Hematopoietic multipotent progenitor cell treated with erythropoietin and hydrocortisone succinate and interleukin-3 and kit ligand, for 15 days (in vitro differentiated cells): ENCODE measurements at regions not wholly inside any gene's neighbourhood (a gene's known extent, or its start where the extent isn't known, plus 50 kb on each side); places are given as distances from the start of the nearest gene placed in this dataset.

Experiments used
- DNase-seq: peaks from one replicate; pipeline ENCODE4 v3.0.0-alpha.2; 2015; ENCODE audit warnings: low spot score

DNA sequence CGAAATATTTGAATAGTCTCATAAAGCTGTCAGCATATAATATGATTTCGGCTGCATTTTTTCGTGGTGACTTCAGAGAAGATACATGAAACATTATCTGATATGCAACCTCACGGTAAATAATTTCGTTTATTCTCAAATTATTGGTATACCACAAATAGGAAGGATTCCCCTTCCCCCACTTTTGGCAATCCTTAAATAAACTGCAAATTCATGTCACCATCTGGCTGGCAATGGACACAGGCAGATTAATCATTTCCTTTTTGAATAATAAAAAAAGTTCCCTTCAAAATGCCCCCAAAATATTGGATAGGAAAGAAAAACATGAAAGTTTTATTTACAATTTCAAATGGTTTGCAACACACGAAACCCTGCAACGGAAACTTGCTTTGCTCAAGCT is 234.5 kb upstream of the MEOX2 start:
- no peak for DNase-seq

DNA sequence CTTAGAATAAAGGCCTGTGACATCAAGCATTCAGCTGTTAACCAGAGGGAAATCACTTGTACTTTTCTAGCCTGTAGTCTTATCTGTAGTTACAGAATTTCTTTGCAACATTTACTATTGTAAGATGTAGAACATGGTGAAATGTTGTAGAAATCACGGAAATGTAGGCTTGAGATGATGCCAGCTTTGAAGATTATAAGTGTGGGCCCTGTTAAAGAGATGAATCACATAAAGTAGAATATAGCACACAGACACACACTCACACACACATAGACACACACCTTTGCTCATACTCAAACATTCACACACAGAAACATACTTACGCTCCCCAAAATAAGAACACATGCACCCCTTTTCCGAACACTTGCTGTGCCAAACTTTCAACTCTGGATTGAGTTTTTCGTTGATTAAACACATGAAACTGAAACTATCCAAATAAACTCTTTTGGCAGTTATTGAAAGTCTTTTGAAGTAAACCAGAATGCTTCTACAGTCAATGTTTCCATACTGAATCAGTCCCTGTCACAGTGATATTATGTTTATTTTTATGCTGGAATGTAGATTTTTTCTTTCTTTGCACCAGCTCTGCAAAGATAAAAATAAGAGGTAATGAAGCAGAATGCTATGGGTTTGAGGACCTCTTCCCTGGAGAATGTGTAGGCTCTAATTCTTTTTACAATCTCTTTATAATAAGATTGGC is 230.3 kb upstream of the MEOX2 start:
- no peak for DNase-seq

DNA sequence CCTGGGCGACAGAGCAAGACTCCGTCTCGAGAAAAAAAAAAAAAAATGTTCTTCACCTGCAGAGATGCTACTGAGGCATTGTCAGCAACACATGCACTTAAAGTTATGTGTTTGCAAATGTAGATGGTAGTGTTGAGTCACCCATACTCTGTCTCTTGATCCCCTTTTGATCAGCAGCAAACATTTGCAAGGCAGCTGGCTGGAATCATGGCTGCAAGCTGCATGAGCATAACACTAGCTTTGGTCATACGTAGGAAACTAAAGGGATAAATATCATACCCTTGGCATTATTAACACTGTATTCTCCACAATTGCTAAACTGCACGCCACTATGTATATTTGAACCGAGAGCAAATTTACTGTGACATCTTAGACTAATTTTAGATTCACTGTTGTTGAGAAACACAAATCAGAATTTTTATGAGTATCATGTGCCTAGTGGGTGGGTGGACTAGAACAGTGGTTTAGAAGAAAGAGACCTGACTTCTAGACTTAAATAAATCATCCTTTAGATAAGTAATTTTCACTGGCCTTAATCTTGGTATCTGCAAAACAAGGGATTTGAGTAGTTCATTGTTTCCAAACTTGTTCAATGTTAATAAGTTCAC is 229.3 kb upstream of the MEOX2 start:
- no peak for DNase-seq

DNA sequence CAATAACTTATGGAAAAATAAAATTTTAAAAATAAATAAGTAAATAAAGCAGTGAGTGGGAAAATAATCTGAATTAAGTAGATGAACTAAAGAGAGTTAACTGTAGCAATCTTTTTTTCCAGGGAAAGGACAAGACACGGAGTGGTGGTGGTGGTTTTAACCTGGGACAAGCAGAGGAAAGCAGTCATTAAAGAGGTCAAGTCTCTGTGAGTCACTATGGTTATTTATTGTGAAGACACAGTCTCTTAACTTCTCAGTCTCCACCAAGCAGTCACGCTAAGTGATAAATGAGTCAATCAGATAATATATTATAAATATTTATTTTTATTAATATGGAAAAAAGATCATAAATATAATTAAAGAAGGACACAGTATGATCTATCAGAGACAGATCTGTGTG is 228.1 kb upstream of the MEOX2 start:
- no peak for DNase-seq

DNA sequence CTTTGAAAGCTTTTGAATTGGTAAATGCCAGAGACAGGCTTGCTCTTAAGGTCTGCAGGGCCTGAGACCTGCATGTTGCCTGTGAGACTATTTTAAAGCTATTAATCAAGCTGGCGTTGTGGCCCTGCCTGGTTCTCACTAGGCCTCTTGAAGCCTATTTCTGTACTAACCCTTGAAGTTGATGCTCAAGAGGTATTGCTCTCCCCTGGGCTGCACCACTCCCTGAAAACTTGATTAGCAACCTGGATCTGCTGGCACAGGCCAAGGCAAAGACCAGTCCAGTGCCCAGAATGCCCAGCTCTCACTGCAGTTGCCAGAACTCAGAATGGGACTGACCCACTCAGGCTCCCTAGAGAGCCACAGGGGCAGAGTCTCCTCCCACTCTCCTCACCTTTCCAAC is 220.0 kb upstream of the MEOX2 start:
- no peak for DNase-seq

DNA sequence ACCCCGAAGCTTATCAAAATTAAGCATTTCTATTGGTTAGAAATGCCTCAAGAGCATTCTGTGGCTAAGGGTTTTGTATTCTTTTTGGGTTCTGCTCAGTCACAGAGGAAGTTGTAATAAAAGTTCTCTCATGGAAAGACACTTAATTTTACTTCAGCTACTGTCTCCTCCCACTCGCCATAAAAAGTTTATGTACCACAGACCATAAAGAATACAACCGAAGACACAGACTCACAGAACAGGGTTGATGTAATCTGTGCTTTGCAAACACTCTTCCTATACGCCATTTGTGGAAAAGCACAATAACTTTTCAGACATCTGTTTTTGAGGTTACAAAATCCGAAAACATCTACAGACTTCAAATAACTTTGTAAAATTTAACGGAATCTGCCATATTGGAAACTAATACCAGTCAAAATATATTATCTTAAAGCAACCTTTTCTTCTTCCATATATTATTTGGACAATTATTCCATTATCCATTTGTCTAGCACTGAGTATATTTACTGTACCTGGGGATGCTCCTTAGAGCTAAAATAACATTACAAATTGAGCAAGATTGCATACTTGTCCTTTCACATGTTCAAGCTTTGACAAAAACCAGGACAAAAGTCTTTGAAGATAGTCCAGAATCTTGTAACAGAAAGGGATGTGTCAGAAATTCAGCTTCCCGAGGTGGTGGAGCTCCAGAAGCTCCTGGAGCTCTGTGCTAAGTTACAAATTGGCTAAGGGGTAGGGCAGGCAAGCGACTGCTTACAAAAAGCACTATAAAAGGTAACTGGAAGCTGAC is 219.0 kb upstream of the MEOX2 start:
- DNase-seq = no peak

DNA sequence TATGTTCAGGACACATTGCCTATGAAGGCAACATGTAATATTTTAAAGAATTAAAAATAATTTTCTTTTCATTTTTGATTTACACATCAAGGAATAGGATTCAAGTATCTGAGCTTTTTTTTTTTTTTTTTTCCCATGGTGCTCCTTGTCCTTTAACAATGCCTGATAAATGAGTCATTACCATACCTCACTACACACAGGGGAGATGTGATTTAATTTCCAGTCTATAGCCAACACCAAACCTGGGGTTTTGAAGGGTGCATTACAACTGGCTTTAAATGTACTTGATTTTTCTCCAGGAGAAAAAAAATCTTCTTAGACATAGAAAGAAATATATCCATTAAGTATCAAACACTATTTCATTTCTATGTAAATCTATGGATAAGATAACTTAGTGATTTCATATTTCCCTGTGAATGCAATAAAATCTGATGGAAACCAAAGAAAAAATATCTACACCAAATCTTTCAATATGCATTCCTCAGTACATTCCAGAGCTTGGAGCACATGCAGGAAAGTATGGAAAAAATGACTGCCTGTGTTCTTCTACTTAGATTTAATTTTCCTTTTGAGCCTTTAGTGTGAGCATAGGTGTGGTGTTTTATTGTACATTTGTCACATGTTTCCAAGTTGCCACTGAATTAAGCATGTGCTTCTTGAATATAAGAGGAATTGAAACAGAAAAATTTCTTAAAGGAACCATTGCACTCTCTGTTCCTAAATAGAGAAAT is 204.8 kb upstream of the MEOX2 start:
- no peak for DNase-seq

DNA sequence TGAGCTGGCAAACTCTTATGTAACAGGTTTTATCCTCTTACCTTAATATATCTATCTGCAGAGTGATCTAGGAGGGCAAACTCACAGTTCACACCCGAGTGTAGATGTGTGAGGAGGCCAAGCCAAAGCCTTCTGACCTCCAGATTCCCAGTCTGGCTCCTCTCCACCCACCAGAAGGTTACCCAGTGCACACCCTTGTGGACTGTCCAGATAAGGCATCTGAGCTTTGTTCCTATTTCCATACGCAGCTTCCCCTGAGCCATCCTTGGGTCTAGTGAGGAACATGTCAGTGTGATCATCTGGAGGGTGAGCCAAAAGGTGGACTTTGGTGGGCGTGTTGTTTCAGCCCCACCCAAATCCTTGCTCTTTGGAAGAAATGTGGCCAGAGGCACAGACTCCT is 203.0 kb upstream of the MEOX2 start:
- no peak for DNase-seq

DNA sequence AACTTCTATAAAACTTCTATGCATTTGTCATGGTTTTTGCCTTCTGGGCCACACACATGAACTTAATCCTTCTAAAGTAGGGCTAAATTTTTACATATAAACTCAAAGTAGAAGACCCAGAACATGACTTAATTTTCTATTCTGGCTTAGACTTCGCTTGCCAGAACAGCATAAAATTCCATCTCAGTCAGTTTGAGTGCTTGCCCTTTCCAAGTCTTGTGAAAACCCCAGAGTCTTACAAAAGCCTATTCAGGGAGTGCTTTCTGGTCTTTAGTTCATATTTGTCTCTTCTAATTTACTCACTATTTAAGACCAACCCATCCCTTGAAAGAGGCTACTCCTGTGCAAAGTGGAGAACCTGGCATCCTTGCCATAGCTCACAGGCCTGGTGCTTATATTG is 201.6 kb upstream of the MEOX2 start:
- DNase-seq = no peak

DNA sequence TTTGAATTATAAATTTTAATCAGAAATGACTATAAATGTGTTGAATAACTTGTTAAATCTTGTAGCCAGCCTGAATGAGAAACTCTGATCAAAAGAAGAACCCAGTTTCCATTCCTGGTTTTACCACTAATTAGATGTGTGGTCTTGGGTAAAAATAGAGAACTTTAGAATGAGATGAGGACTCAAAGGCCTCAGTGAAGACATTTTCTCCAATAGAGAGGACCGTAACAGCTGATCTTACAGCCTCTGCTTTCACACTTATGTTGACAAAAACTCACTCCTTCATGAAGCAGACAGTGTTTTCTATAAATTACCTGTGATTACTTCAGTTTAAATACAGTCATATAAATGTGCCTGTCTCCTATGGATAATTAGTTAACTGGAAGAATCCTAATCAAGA is 200.1 kb upstream of the MEOX2 start:
- DNase-seq = no peak

DNA sequence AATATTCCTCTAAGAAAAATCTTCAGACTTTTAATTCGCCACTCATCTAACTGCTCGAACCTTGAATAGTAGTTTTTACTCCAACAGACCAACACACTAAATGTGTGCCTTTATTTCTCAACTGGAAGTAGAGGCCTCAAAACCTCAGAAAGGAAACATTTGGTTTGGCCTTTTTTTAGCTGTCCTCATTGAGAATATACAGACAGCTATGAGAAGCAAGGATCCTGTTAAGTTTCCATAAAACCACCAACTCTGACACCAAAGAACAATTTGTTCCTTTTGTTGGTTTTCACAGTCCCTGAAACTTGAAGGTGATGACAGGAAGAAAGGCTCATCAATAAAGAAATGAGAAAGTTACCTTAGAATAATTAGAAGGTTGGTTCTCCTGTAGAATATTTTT is 199.2 kb upstream of the MEOX2 start:
- no peak for DNase-seq

DNA sequence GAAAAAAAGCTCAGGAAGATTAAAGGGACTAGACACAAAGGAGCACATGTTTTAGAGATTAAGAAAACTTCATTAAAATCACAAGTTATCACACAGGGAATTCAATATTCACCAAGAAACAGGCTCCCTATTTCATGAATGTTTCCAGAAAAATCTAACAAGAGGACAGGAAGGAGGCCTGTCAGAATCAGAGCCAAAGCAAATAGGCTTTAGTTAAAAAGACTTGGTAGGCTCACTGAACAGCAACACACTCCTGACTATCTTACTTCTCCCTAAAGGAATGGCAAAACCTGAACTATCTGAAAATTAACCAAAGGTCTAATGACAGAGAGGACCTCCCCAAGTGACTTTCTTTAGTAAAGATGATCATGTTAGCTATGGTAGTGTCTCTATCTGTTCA is 188.3 kb upstream of the MEOX2 start:
- no peak for DNase-seq

DNA sequence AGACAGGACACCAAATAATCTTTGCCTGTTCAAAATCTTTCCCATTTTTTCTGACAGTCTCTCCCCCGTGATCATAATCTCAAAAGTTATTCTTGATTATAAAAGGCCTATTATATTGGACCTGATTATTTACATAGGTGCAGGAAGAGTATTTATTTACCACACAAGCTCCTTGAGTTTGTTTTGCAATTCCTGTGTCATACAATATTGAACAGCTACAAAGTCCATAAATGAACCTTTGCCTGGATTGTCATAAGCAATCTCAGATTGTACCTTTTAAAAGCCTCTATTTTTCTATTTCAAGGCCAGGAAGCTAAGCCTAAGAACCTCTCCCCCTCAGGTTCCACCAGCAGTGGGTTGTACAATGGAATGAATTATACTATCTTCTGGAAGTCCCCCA is 183.9 kb upstream of the MEOX2 start:
- DNase-seq = no peak

DNA sequence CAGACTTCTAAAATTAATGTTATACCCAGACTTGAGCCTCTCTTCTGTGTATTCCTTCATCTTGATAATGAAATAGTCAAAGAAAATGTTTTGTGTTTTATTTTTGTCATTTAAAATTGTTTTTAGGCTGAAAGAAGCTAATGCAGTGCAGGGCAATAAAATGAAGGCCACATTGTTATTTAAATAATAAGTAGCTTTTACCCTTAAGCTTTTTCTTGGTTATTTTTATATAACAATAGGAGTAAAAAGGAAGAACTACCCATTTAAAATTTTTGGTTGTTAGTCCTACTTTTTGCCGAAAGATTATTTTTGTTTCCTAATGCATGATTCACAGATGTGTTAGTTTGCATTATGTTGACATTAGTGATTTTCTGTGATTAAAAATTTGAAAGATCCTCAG is 181.0 kb upstream of the MEOX2 start:
- DNase-seq = no peak

DNA sequence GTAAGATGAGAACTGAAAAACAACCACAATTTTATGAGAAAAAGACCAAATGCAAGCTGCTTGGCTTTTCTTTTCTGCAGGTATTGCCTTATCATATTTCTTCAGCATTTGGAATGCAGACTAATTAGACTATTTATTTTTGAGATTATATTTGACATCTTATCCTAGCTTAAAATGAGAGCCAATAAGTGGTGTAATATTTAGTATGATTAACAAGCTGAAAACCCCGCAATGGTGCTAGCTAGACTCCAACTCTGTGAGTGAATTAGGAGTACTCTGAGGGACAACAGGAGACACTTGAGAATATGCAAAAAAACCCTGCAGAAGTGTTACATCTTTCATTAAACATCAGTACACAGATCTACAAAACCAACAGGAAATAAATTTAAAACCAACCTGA is 180.3 kb upstream of the MEOX2 start:
- DNase-seq = no peak

DNA sequence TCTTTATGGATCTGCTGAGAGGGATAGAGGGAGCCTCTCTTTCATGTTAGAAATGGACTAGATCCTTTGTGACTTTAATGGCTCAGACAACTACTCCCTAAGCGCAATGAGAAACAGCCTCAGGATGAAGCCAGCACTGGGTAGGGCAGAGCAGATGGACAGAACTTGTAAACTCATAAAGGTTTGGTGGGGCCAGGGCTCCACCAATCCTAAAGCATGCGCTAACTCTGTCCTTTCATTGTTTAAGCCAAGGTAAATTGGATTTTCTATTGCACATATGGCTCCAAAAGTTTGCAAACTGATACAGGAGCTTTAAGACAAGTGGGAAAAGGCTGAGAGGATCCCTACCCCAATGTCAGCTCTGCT is 178.1 kb upstream of the MEOX2 start:
- DNase-seq = no peak

DNA sequence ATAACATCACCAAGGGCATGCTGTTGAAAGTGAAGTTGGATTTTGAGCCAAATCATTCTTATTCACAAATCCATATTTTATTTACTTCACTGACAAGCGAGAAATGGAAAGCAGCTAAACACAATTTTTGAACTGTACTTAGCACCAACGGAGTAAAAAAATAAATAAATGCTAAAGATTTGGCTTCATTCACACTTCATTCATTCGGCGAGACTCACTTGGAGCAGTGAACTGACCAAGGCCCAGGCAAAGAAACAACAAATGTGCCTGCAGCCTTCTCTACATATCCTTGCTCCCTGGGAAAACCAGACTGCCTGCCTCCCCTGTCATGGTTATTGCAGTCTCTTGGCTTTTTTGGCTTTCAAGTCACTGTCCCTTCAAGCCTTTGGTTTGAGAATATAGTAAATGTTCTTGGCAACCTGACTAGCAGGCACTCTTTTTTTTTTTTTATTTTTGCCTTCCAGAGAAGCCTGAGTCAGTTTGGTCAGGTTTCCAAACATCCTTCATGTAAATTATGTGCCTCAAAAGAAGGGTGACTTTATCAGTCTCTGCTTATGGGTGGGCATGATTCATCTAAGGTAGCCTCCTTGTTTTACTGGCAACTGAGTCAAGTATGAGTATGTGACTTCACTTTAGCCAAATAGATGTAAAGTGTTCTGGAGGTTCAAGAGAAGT is 177.6 kb upstream of the MEOX2 start:
- DNase-seq = no peak

DNA sequence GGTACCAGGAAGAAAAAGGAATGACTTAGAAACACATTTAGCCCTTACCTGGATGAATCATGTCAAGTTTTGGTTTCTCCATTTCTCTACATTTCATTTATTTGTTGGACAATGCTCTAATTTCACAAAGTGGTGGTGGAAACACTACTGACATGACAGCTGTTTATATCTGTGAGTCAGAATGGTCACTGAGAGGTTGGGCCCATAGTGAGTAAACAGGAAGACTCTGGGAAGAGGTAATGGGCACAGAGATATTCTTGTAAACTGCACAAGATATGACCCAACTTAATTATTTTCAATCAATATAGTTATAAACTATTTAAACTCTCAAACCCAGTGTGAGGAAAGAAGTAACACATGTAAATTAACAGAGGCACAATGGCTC is 176.3 kb upstream of the MEOX2 start:
- DNase-seq = no peak

DNA sequence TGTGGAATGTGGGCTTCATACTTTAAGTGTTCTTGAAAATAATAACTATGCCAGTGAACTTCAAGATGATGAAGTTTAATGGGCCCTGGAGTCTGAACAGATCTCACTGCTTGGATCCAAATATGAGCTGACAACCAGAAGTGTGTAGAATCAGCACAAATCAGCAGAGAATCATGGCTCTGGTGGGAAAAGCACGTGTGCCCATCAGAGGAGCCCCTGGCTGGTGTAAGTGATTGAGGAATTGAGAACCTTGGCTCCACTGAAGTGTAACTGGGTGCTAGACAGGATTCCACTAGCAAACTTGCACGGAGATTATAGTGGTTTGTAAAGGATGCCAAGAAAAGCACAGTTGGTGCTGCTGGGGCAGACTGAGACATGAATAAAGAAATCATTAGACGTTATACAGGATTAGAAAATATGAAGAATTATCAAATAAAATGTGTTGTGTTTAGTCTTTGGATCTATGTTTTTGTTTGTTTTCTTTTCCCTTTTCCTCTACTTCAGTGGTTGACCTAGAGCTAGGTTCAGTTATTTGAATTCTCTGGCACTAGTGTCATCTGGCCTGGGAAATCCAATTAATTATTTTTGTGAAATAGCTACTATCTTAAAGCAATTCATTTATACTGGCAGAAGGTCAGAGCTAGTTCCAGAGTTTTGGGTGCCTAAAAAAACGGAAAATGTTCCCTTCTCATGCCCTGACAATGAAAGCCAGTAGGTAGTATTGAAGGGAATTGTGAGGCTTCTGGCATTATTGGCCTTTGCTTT is 175.7 kb upstream of the MEOX2 start:
- no peak for DNase-seq

DNA sequence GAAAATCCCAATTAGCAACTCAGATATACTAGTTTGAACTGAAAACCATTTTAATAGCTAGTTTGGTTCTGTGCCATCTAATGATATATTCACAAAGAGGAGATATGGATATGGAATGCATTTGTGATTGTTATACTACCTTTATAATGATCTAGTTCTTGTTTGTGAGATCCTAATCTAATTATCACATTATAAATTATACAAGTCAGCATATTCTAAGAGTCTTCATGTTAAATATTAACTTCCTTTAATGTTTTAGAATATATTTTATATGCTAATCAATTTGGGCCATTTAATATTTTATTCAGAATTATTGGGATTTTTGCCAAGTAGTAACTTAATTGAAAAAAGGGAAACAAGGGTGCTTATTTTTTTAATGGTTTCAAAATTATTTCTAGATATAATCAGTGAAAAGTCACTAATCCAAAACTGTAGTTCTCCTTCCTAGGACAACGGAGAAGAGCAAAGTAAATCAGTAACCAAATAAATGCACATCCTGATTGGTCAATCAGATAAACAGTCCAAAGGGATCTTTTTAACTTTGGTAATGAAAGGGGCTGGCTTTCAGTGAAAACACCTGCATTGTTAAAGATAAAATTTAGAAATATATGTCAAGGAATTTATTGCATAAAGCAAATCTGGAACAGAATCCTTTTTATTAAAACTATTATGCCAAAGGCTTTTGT is 173.9 kb upstream of the MEOX2 start:
- no peak for DNase-seq

DNA sequence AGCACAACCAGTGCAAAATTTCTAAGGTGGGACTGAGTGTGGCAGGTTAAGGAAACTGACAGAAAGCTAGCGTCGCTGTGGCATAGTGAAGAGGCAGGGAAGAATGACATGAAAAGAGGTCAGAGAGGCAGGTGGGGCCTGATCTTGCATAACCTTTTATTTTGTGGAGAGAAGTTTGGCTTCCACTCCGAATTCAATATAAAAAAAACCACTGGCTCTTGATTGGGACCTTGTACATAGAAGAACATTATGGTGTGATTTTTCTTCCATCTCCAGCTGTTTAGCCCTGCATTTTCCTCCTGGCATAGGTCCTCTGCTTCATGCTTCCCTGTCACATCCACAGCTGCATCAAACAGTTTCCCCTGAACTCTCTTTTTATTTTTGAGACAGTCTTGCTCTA is 170.5 kb upstream of the MEOX2 start:
- DNase-seq = no peak
